Activated CD4-positive, alpha-beta T cell treated with anti-CD3 and anti-CD28 coated beads for 24 hours (primary cell): ENCODE measurements at regions not wholly inside any gene's neighbourhood (a gene's known extent, or its start where the extent isn't known, plus 50 kb on each side); places are given as distances from the start of the nearest gene placed in this dataset.
"Not testable (repeated sequence)": the region's sequence is repeated elsewhere in the genome, so short reads cannot be mapped to it uniquely, and the experiment has no call there.

Experiments used
- DNase-seq, 2 donors: peaks; one replicate each; pipeline ENCODE4 v3.0.0-alpha.2; 2020; ENCODE audit warnings: low read depth in 2 of 2

- DNase-seq, result no peak
These were observed 233.9 kb downstream of the ZIC5 start for GRCh38 chr13:99737481-99738245.

- no peak for DNase-seq
These were observed 235.0 kb downstream of the ZIC5 start for GRCh38 chr13:99736541-99736940.

GRCh38 chr13:99734013-99734693 lies 232.9 kb downstream of the TM9SF2 start:
- no peak for DNase-seq

GRCh38 chr13:99733346-99733745 lies 232.1 kb downstream of the TM9SF2 start:
- DNase-seq, result no peak

- no peak for DNase-seq
These were observed 230.5 kb downstream of the TM9SF2 start for GRCh38 chr13:99731747-99732146.

GRCh38 chr13:99730403-99730802 lies 229.1 kb downstream of the TM9SF2 start:
- no peak for DNase-seq

GRCh38 chr13:99729745-99730144 lies 228.5 kb downstream of the TM9SF2 start:
- no peak for DNase-seq

GRCh38 chr13:99727651-99728050 lies 226.4 kb downstream of the TM9SF2 start:
- not testable (repeated sequence) for DNase-seq

- no peak for DNase-seq
These were observed 225.1 kb downstream of the TM9SF2 start for GRCh38 chr13:99726282-99726894.

GRCh38 chr13:99725644-99726043 lies 224.4 kb downstream of the TM9SF2 start:
- DNase-seq, result no peak

GRCh38 chr13:99724633-99725517 lies 223.6 kb downstream of the TM9SF2 start:
- no peak for DNase-seq

GRCh38 chr13:99723878-99724277 lies 222.6 kb downstream of the TM9SF2 start:
- DNase-seq, result no peak

GRCh38 chr13:99722931-99723330 lies 221.7 kb downstream of the TM9SF2 start:
- DNase-seq, result no peak

- DNase-seq, result no peak
These were observed 221.1 kb downstream of the TM9SF2 start for GRCh38 chr13:99722338-99722818.

GRCh38 chr13:99721606-99722337 lies 220.5 kb downstream of the TM9SF2 start:
- DNase-seq, result no peak

- DNase-seq, result no peak
These were observed 216.8 kb downstream of the TM9SF2 start for GRCh38 chr13:99717959-99718674.

GRCh38 chr13:99709134-99709533 lies 207.9 kb downstream of the TM9SF2 start:
- DNase-seq, result no peak

GRCh38 chr13:99704390-99704789 lies 203.1 kb downstream of the TM9SF2 start:
- no peak for DNase-seq

GRCh38 chr13:99703908-99704307 lies 202.6 kb downstream of the TM9SF2 start:
- no peak for DNase-seq

- no peak for DNase-seq
These were observed 201.5 kb downstream of the TM9SF2 start for GRCh38 chr13:99702687-99703319.
